Left ventricle myocardium superior (tissue), 1 donor: ENCODE measurements at regions not wholly inside any gene's neighbourhood (a gene's known extent, or its start where the extent isn't known, plus 50 kb on each side); places are given as distances from the start of the nearest gene placed in this dataset.
A peak's percentile ranks its signal among the peaks of the same experiment; 100 is the strongest.
"Not testable (repeated sequence)": the region's sequence is repeated elsewhere in the genome, so short reads cannot be mapped to it uniquely, and the experiment has no call there.

Experiments used
- ATAC-seq: fragments of 200-7000 bp; cut with Tn5 transposase; one replicate; pipeline ENCODE4 v1.9.1; 2020; ENCODE audit warnings: mild to moderate bottlenecking, moderate library complexity
- DNase-seq: peaks from one replicate; pipeline ENCODE4 v3.0.0-alpha.2; 2020
- intact Hi-C: fragments of 100-400 bp; cut with micrococcal nuclease; formaldehyde crosslinking; loops from one replicate; pipeline ENCODE4 v1.11.0; 2022
- donor health status: DM: no; HTN: yes; CAD: no; lungs with severe emphysema.

DNA sequence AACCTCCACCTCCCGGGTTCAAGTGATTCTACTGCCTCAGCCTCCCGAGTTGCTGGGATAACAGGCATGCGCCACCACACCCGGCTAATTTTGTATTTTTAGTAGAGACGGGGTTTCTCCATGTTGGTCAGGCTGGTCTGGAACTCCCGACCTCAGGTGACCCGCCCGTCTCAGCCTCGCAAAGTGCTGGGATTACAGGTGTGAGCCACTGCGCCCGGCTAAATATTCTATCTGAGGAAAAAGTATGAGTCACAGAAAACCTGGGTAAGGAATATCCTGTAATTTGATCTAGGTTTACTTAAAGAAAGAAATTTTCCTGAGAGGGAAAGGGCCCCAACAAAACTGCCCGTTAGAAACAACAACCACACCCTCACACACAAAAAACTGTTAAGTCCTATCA is 776.2 kb upstream of the NCAM2 start:
- intact Hi-C loops, DNase-seq, ATAC-seq: not testable (repeated sequence)

DNA sequence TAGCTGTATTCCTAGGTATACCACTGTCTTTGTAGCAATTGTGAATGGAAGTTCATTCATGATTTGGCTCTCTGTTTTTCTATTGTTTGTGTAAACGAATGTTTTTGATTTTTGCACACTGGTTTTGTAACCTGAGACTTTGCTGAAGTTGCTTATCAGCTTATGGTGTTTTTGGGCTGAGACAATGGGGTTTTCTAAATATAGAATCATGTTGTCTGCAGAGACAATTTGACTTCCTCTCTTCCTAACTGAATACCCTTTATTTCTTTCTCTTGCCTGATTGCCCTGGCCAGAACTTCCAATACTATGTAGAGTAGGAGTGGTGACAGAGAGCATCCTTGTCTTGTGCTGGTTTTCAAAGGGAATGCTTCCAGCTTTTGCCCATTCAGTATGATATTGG is 761.6 kb upstream of the NCAM2 start:
- DNase-seq, ATAC-seq, intact Hi-C loops: not testable (repeated sequence)

GRCh38 chr21:20249401-20249800 is 748.8 kb upstream of the NCAM2 start:
- no peak for DNase-seq
- intact Hi-C loops = no loop called here
- no peak for ATAC-seq

GRCh38 chr21:20250337-20250736 is 747.9 kb upstream of the NCAM2 start:
- DNase-seq (no peak), ATAC-seq (no peak)
- intact Hi-C loops = no loop called here

- intact Hi-C loops = no loop called here
- DNase-seq (no peak), ATAC-seq (no peak)
Observed at GRCh38 chr21:20253261-20253660, 744.9 kb upstream of the NCAM2 start.

- DNase-seq = no peak
- intact Hi-C loops = no loop called here
- ATAC-seq = no peak
Observed at GRCh38 chr21:20254964-20255363, 743.2 kb upstream of the NCAM2 start.

GRCh38 chr21:20257052-20257740 is 741.0 kb upstream of the NCAM2 start:
- intact Hi-C loops = no loop called here
- no peak for ATAC-seq
- no peak for DNase-seq

- intact Hi-C loops = no loop called here
- DNase-seq = no peak
- ATAC-seq = no peak
Observed at GRCh38 chr21:20258542-20258941, 739.7 kb upstream of the NCAM2 start.

- intact Hi-C loops = no loop called here
- ATAC-seq (peak; percentile 84), DNase-seq (no peak)
Observed at GRCh38 chr21:20259031-20259867, 739.0 kb upstream of the NCAM2 start.

DNA sequence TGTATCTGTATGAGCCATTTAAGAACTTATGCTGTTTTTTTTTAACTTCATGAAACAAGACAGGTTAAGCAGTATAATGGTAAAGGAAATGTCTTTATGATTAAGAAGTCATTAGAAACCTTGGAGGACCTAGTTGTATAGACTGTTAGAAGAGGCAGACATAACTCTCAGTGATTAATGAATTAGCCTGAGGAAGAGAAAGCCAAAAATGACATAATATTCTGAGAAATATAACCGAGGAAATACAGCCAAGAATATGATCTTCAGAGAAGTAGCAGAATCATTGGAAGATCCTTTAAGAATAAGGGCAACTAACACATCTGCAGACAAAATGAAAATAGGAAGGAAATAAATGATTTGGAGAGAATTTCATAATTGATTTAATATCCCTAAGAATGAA is 738.1 kb upstream of the NCAM2 start:
- no peak for DNase-seq
- ATAC-seq = no peak
- intact Hi-C loops = no loop called here

- intact Hi-C loops = no loop called here
- ATAC-seq (no peak), DNase-seq (no peak)
Observed at GRCh38 chr21:20261364-20261763, 736.8 kb upstream of the NCAM2 start.

DNA sequence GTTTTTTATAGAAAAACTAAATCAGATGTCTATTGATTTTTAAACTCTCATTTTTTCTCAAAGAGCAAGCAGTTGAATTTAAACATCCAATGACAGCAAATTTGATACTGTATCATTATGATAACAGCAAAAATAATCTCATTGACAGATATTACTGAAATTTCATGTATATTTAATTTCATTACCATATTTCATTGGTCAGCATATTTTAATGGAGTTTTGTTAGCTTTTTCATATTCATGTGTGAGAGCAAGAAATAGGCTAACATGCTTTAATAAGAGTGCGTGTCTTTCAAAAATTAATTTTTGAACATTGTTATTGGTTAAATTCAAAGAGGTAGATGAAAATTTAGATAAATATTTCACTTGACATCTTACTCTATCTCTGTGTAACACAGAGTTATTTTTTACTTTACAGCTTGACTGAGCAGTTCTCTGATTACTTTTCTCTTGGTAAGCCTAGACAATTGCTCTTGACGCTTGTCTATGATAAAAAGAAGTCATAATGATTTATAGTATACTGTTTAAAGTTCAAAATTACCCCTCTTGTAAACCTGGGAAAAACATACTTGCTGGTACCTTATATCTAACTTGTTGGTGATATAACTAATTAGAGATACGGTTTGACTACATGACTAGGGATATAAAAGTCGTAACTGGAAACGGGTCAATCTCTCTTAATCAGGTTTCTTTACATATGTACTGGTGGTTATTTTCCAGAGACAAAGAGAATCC is 732.3 kb upstream of the NCAM2 start:
- intact Hi-C loops = no loop called here
- ATAC-seq = no peak
- no peak for DNase-seq

DNA sequence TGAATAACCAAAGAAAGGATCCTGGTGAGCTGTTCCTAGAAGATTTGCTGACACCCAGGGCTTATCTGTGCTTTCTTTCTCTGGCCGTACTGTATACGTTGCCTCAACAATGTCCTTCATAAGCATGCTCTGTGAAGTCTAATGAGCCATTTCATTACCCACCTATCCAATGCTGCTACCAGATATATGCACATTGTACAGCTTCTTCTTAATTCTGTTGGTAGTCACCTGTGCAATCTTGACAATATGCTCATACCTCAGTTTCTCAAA is 731.8 kb upstream of the NCAM2 start:
- ATAC-seq (no peak), DNase-seq (no peak)
- intact Hi-C loops = no loop called here

DNA sequence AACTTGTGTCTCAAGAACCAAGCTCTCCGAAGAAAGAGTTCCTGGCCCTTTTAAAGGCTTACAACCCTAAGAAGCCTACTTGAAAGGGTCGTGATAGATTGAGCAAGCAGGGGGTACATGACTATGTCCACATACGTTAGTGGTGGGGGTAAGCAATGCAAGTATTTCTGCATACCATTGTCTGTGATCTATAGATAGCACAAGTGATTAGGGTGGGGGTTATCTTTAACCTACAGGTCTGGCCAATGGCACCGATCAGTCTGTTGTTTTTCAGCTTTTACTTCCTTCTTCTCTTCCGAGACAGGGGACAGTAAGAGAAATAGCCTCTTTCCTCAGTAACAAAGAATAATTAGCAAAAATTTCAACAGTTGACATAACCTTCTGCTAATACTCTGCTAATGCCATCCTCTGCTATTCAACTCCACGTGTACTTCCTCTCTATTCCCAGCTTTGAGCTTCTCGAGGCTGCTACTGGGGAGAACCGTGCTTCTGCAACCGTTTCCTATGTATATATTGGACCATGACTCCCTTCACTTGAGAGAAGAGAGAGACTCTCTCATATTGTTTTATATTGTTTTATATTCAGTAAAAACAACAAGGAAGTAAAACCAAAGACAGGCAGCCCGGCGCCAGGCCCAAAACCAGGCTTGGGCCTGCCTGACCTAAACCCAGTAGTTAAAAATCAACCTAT is 727.7 kb upstream of the NCAM2 start:
- DNase-seq (no peak), ATAC-seq (no peak)
- intact Hi-C loops = no loop called here

DNA sequence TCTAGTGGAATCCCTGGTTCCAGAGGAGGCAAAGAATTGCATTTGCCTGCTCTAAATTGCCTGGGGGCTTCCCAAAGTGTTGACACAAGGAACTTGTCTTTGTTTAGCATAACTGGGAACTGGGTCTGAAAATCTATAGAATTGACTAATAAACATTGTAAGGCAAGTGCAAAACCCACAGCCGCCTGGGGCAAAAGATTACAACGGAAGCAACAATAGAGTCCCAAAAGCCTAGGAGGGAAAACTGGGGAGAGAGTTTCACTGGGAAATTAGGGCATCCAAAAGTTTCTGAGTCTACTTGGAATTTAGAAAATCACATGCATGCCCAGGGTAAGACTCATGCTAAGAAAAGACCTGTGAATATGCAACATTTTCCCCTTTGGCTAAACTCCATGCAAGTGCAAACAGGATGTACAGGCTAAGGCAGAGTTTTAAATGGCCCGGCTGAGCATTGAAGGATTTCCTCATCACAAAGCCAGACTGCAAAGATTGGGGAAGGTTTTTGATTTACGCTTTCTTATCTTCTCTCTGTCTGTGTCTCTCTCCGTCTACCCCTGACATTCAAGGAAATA is 725.3 kb upstream of the NCAM2 start:
- DNase-seq (no peak), ATAC-seq (no peak)
- intact Hi-C loops = no loop called here

- intact Hi-C loops = no loop called here
- DNase-seq = no peak
- ATAC-seq = no peak
Observed at GRCh38 chr21:20276377-20276776, 721.8 kb upstream of the NCAM2 start.

- DNase-seq (no peak), ATAC-seq (no peak)
- intact Hi-C loops = no loop called here
Observed at GRCh38 chr21:20276954-20277353, 721.3 kb upstream of the NCAM2 start.

DNA sequence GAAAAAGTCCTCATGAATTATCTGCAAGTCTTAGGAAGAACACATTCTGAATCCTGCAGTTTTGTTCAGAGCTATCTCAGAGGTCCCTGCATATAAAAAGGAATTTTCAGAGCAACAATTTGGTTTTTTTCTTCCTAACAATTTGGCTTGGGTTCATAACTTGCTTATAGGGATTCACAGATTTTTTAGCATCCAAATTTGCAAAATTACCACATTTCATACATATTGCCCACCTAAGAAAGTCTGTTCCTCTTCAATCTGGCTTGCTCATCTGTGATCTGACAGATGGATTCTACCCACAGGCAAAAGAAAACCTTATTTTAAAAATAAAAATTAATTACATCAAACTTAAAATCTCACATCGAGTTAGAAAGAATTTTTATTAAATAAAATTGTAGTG is 714.4 kb upstream of the NCAM2 start:
- ATAC-seq = no peak
- DNase-seq = no peak
- intact Hi-C loops = no loop called here

GRCh38 chr21:20292280-20292679 is 705.9 kb upstream of the NCAM2 start:
- intact Hi-C loops = no loop called here
- no peak for ATAC-seq
- DNase-seq = no peak

GRCh38 chr21:20292854-20293253 is 705.4 kb upstream of the NCAM2 start:
- ATAC-seq, DNase-seq, intact Hi-C loops: not testable (repeated sequence)
